Adrenal gland (tissue), 9 donors: ENCODE measurements at regions not wholly inside any gene's neighbourhood (a gene's known extent, or its start where the extent isn't known, plus 50 kb on each side); places are given as distances from the start of the nearest gene placed in this dataset.

Experiments used
- DNase-seq, 7 donors: peaks; one replicate each; pipeline ENCODE4 v3.0.0-alpha.2; 2019 to 2020
- H3K27ac ChIP-seq, 5 donors: fragments of 200-600 bp; sonication (generic) in 4 of 5; 1 replicate in 3 of 5; 2 replicates in 2 of 5; pipeline versions ENCODE4 v1.5.1 to v1.8.0; 2016 to 2020; ENCODE audit warnings: mild to moderate bottlenecking in 1 of 5
- H3K27me3 ChIP-seq: fragments of 200-600 bp; 2 replicates; pipeline ENCODE4 v1.8.0; 2021
- H3K36me3 ChIP-seq, 2 donors: fragments of 200-600 bp; replicated peaks in 1 of 2; 1 replicate in 1 of 2; 2 replicates in 1 of 2; pipeline versions ENCODE4 v1.5.1 to v1.8.0; 2018 to 2022
- H3K4me1 ChIP-seq, 2 donors: fragments of 200-600 bp; replicated peaks in 1 of 2; 1 replicate in 1 of 2; 2 replicates in 1 of 2; pipeline versions ENCODE4 v1.5.1 to v1.8.0; 2018 to 2021
- H3K4me3 ChIP-seq, 4 donors: fragments of 200-600 bp; sonication (generic) in 3 of 4; one replicate each; pipeline ENCODE4 v1.5.1; 2016 to 2018
- H3K9me3 ChIP-seq, 3 donors: fragments of 200-600 bp; sonication (generic) in 1 of 3; replicated peaks in 1 of 3; 1 replicate in 2 of 3; 2 replicates in 1 of 3; pipeline versions ENCODE4 v1.5.1 to v1.8.0; 2016 to 2021
- POLR2A ChIP-seq, 2 donors: fragments of 450-650 bp; IDR thresholded peaks; one replicate each; pipeline ENCODE4 v1.6.1; 2017; ENCODE audit warnings: antibody characterized with exemption in 2 of 2, mild to moderate bottlenecking in 2 of 2, moderate library complexity in 1 of 2
- WGBS, 4 donors: extraction: QIAGEN DNeasy Blood & Tissue Kit in 2 of 4; methylation state at CpG; one replicate each; pipeline versions ENCODE4 v1.1.5 to v1.1.7; 2013 to 2017; 5-methylcytosine and 5-hydroxymethylcytosine counted together
- intact Hi-C, 2 donors: fragments of 100-400 bp; cut with DNase I; formaldehyde crosslinking; loops; one replicate each; pipeline versions ENCODE4 v1.14.1 to v1.15.0; 2022 to 2023
- TF ChIP-seq, protein P1 (sequence below), 6 experiments: fragments of 450-650 bp in 4 of 6; fragments of 200-600 bp in 2 of 6; sonication (generic) in 1 of 6; IDR thresholded peaks; 1 replicate in 5 of 6; 2 replicates in 1 of 6; pipeline versions ENCODE4 v1.5.1 to v1.8.0; 2016 to 2021; ENCODE audit warnings: antibody characterized with exemption in 6 of 6, mild to moderate bottlenecking in 2 of 6, moderate library complexity in 1 of 6
- donor health status: healthy with polysubstance abuse.
- donor health status: Bipolar disorder and iron deficiency.
- donor health status: DM: yes; HTN: yes; CAD: no.
- donor health status: DM: no; HTN: no; CAD: no.
- donor health status: DM: no; HTN: no; CAD: no.

GRCh38 chr4:159434114-159434870 lies 331.4 kb downstream of the RAPGEF2 start:
- Histone ChIP-seq H3K4me3 (no peak overlapping the region), H3K9me3 (no peaks in the 10 kb centered on the region), H3K27me3 (no peaks in the 10 kb centered on the region), H3K4me1 (peaks cover 0 to under 1% of the 10 kb centered on the region in 2 donors), H3K36me3 (no peaks in the 10 kb centered on the region), H3K27ac (no peak overlapping the region)
- no peak for DNase-seq
- 67 to 85% (median 75%) methylated on average over 4 of the region's 4 CpGs for WGBS, 4 donors
- no peak for TF ChIP-seq POLR2A (IDR thresholded peaks at IDR 0.05)
- TF ChIP-seq, protein P1, sequence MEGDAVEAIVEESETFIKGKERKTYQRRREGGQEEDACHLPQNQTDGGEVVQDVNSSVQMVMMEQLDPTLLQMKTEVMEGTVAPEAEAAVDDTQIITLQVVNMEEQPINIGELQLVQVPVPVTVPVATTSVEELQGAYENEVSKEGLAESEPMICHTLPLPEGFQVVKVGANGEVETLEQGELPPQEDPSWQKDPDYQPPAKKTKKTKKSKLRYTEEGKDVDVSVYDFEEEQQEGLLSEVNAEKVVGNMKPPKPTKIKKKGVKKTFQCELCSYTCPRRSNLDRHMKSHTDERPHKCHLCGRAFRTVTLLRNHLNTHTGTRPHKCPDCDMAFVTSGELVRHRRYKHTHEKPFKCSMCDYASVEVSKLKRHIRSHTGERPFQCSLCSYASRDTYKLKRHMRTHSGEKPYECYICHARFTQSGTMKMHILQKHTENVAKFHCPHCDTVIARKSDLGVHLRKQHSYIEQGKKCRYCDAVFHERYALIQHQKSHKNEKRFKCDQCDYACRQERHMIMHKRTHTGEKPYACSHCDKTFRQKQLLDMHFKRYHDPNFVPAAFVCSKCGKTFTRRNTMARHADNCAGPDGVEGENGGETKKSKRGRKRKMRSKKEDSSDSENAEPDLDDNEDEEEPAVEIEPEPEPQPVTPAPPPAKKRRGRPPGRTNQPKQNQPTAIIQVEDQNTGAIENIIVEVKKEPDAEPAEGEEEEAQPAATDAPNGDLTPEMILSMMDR (IDR thresholded peaks at IDR 0.05) = no peak
- intact Hi-C loops = no loop called here

GRCh38 chr4:159434871-159435241 lies 332.0 kb downstream of the RAPGEF2 start:
- DNase-seq = no peak
- intact Hi-C loops = no loop called here

DNA sequence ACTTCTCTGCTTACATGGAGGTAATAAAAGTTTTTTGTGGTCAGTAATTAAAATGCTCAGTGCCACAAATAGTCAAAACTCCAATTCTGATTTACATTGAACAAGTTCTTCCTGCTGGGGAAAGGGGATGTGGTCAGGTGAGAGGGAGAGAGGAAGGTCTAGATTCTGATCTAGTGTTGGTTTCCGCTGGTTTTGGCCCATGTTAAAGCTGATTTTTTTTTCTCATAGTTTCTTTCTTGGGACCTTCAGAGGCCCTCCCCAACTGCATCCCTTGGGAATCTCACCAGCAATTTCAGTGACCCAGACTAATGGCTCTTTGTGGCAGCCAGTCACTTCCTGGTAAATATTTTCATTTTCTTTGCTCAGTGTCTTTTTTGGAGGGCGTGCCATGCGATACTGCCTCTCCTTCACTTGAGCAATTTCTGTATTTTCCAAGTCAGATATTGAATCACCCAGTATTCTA lies 332.7 kb downstream of the RAPGEF2 start:
- H3K4me3 ChIP-seq = no peak overlapping the region
- H3K27ac ChIP-seq = no peak overlapping the region
- DNase-seq = no peak
- no peaks in the 10 kb centered on the region for H3K36me3 ChIP-seq
- WGBS, 4 donors = 67 to 88% (median 75%) methylated on average over 3 of the region's 3 CpGs
- H3K27me3 ChIP-seq = no peaks in the 10 kb centered on the region
- no peaks in the 10 kb centered on the region for H3K4me1 ChIP-seq
- intact Hi-C loops = no loop called here
- TF ChIP-seq, protein P1 (IDR thresholded peaks at IDR 0.05) = no peak
- no peak for TF ChIP-seq POLR2A (IDR thresholded peaks at IDR 0.05)
- H3K9me3 ChIP-seq = no peaks in the 10 kb centered on the region

More at GRCh38 chr4:159434871-159435241, 332.0 kb downstream of the RAPGEF2 start:
- Histone ChIP-seq H3K27ac (no peak overlapping the region), H3K4me3 (no peak overlapping the region), H3K36me3 (no peaks in the 10 kb centered on the region), H3K9me3 (no peaks in the 10 kb centered on the region), H3K4me1 (no peaks in the 10 kb centered on the region), H3K27me3 (no peaks in the 10 kb centered on the region)
- TF ChIP-seq, protein P1 (IDR thresholded peaks at IDR 0.05) = no peak
- no peak for TF ChIP-seq POLR2A (IDR thresholded peaks at IDR 0.05)
- WGBS, 4 donors = 88 to 94% (median 89%) methylated on average over 8 of the region's 8 CpGs

DNA sequence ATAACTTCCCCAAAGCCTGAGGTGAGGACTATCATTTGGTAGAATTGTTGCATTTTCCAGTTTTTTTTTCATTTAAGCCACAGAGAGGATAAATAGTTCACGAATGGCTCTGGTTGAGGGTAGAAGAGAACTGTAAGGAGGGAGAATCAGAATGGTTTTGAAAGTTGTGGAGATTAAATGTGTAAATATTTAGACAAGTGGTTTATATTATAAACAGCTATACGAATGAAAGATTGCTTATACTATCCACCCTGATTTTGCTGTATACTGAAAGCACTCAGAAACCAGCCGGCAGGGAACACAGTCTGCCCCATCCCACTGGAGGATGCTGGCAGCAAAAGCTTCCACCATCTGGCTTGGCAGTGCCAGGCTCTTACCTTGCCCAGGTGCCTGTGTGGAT lies 341.1 kb downstream of the RAPGEF2 start:
- intact Hi-C loops = loop anchor here in 1 of 2 donors (10.0 kb wide), 1 partner anchor 589 kb away; no protein-coding TSS in a partner anchor
- WGBS, 4 donors = 78 to 85% (median 81%) methylated on average over 3 of the region's 3 CpGs
- no peak overlapping the region for H3K4me3 ChIP-seq
- TF ChIP-seq, protein P1 (IDR thresholded peaks at IDR 0.05) = no peak
- no peak for TF ChIP-seq POLR2A (IDR thresholded peaks at IDR 0.05)
- H3K9me3 ChIP-seq = no peaks in the 10 kb centered on the region
- no peak for DNase-seq
- no peaks in the 10 kb centered on the region for H3K36me3 ChIP-seq
- no peak overlapping the region for H3K27ac ChIP-seq
- no peaks in the 10 kb centered on the region for H3K4me1 ChIP-seq
- no peaks in the 10 kb centered on the region for H3K27me3 ChIP-seq
